T47D (cell line): ENCODE measurements at regions not wholly inside any gene's neighbourhood (a gene's known extent, or its start where the extent isn't known, plus 50 kb on each side); places are given as distances from the start of the nearest gene placed in this dataset.
"Not testable (repeated sequence)": the region's sequence is repeated elsewhere in the genome, so short reads cannot be mapped to it uniquely, and the experiment has no call there.

Source experiments
- DNase-seq, 2 experiments: peaks; one replicate each; pipeline versions ENCODE4 v3.0.0 to v3.0.0-alpha.2; 2011 to 2012; ENCODE audit warnings: low read depth in 1 of 2, low spot score in 1 of 2
- JUND ChIP-seq: IDR thresholded peaks from 2 replicates; pipeline ENCODE4 v1.6.1; 2012; ENCODE audit warnings: low read depth
- in situ Hi-C: cut with HindIII; loops from 2 replicates; pipeline ENCODE4 v1.10.0; 2016; ENCODE audit warnings: low sequenced_read_pairs, low pct_unique_long_range_greater_than_20kb

- in situ Hi-C loops: no loop called here
- no peak for TF ChIP-seq JUND
- DNase-seq: no peak
Observed at GRCh38 chr9:97140566-97140965, 101.6 kb upstream of the CTSV start.

- DNase-seq: no peak
- TF ChIP-seq JUND: no peak
- in situ Hi-C loops: no loop called here
Observed at GRCh38 chr9:97136421-97136820, 97.5 kb upstream of the CTSV start.

- in situ Hi-C loops, DNase-seq: not testable (repeated sequence)
Observed at GRCh38 chr9:97133966-97134365, 95.0 kb upstream of the CTSV start.

DNA sequence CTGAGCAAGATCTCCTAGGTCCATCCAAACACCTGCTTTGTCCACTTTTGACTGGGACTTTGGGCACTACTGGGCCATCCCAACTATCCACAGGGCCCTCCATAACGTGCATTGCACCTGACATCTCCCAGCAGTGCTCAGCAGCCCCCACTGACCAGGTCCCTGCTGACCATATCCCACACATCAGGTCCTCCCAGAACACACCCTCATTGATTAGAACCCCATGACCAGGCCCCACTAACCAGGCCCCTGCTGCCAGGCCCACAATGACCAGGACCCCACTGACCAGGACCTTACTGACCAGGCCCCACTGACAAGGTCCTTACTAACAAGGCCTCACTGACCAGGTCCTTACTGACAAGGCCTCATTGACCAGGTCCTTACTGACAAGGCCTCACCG lies 93.9 kb upstream of the CTSV start:
- no peak for TF ChIP-seq JUND
- in situ Hi-C loops: no loop called here
- DNase-seq: no peak

DNA sequence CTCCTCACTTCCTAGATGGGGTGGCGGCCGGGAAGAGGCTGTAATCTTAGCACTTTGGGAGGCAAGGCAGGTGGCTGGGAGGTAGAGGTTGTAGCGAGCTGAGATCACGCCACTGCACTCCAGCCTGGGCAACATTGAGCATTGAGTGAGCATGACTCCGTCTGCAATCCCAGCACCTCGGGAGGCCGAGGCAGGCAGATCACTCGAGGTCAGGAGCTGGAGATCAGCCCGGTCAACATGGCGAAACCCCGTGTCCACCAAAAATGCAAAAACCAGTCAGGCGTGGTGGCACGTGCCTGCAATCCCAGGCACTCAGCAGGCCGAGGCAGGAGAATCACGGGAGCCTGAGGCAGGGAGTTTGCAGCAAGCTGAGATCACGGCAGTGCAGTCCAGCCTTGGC lies 91.9 kb upstream of the CTSV start:
- DNase-seq, in situ Hi-C loops: not testable (repeated sequence)

- in situ Hi-C loops, DNase-seq: not testable (repeated sequence)
Observed at GRCh38 chr9:97130387-97130786, 91.4 kb upstream of the CTSV start.

DNA sequence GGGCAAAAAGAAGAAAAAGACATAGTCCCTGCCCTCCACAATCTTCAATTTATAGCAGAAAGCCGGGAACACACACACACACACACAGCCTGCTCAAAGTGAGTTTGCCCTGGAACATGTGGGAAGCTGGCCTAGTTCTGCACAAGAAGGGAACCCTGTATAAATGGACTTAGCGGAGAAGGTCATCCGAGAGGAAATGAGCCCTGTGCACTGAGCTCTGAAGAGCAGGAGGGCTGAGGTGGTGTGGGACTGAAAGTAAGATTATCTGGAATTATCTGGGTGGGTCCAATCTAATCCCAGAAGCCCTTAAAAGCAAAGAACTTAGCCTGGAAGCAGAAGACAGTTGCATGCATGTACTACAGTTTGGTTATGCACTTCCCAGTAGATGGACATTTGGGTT lies 90.0 kb upstream of the CTSV start:
- DNase-seq: no peak
- in situ Hi-C loops: no loop called here
- no peak for TF ChIP-seq JUND

DNA sequence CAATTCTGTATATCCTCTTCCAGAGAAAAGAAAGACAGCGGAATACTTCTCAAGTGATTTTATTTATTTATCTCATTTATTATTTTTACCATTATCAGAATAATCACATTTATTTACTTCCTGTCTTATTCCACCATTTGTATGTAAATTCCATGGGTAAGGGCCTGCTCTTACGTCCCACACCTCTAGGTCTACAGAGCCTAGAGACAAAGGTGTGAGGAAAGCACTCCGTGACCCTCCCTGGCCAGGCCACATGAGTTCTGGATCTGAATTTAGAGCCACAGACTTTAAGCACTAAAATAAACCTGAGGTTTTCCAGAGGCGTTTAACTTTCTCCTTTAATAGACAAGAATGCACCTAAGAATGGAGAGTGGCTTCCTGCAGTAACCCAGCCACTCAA lies 85.3 kb upstream of the CTSV start:
- no peak for DNase-seq
- TF ChIP-seq JUND: no peak
- in situ Hi-C loops: no loop called here

GRCh38 chr9:97110696-97111095 lies 71.8 kb upstream of the CTSV start:
- DNase-seq: no peak
- in situ Hi-C loops: no loop called here

DNA sequence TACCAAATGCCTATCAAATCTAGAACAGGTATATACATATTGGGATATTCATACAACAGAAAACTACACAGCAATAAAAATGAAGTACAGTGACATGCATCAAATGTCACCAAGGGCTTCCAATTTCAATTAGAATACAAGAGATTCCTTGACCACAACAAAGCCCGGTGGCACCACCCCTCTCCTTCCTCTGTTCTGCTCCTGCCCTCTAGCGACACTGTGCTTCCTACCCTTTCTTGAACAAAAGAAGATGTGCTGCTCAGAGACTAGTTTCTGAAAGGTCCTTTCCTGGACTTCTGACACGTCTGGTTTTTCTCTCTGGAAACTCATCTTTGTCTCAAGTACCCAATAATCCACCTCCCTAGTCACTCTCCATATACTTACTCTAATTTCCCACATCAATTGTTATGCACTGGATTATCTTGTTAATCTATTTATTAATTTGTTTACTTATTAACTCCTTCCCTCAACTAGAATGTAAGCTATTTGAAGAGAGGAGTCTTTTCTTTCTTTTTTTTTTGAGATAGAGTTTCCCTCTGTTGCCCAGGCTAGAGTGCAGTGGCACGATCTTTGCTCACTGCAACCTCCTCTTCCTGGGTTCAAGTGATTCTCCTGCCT lies 70.4 kb upstream of the CTSV start:
- peak in 1 of 2 experiments; percentile 80 for DNase-seq
- in situ Hi-C loops: no loop called here
- TF ChIP-seq JUND: no peak

More at GRCh38 chr9:97110696-97111095, 71.8 kb upstream of the CTSV start:
- no peak for TF ChIP-seq JUND

GRCh38 chr9:97105220-97105619 lies 66.3 kb upstream of the CTSV start:
- DNase-seq, in situ Hi-C loops: not testable (repeated sequence)

DNA sequence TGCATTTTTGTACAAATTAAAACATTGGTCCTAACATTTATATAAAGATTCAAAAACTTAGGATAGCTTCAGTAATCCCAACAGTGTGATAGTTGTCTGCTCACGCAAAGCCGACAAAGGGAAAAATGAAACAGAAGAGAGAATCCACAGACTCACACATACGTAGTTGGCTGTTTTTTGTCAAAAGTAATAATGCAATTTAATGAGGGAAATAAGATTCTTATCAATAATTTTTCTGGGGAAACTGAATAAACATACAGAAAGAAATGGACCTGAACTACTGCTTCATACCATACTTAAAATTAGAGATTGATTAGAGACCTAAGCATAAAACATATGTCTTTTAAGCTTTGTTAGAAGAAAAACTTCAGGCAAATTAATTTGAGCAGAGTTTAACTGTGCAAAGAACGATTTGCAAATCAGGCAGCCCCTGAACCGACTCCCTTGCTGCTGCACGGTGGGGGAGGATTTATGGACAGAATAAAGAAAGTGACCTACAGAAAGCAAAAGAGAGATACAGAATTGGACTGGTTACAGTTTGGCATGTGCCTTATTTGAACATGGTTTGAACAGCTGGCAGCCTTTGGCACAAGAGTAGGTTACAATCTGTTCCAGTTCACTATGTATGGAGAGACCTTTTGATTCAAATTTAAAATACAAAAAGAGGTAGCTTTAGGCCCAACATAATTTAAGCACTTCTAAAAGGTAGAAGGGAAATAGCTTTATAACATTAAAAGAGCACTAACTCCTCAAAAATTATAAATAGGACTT lies 64.9 kb upstream of the CTSV start:
- in situ Hi-C loops: not testable (repeated sequence)

DNA sequence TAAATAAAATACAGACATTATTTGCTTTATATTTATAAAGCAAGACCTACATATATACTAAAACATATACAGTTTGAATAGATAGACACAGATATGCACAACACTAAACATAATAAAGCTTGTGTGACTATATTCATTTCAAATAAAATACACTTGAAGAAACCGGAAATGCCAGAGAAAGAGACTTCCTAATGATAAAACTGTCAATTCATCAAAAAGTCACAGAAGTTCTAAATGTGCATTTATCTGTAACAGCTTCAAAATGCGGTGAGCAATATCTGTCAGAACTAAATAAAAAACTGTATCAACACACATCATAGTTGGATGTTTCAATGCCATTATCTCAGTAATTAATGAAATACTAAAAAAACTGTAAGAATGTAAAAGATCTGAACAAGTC lies 60.6 kb upstream of the CTSV start:
- DNase-seq, in situ Hi-C loops: not testable (repeated sequence)

More for the DNA sequence above, 64.9 kb upstream of the CTSV start:
- DNase-seq: not testable (repeated sequence)

GRCh38 chr9:97096793-97097192 lies 57.9 kb upstream of the CTSV start:
- DNase-seq: no peak
- no peak for TF ChIP-seq JUND
- in situ Hi-C loops: no loop called here

DNA sequence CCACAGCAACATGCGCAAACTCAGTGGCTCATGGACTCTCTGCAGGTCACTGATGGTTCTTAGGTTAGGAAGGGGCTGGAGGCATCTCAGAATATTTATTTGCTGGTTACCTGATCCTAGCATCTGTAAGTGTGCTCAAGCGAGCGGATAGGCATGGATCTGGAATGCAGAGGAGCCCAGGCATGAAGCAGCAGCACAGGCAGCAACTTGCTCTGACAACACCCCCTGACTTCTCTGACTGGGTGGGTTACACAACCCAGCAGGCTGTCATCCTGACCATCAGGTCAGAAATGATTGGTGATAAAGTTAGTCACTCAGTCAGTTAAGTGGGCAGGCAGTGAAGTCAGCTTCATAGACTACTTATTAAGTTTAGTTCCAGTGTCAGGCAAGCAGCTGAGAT lies 50.4 kb upstream of the CTSV start:
- in situ Hi-C loops, DNase-seq: not testable (repeated sequence)
